Kidney (tissue), 13 donors: ENCODE measurements at regions not wholly inside any gene's neighbourhood (a gene's known extent, or its start where the extent isn't known, plus 50 kb on each side); places are given as distances from the start of the nearest gene placed in this dataset.
"Not testable (repeated sequence)": the region's sequence is repeated elsewhere in the genome, so short reads cannot be mapped to it uniquely, and the experiment has no call there.

Experiments
- DNase-seq, 5 donors: peaks; one replicate each; pipeline ENCODE4 v3.0.0-alpha.2; 2013 to 2020
- FAIRE-seq: peaks from 2 replicates; lab custom pipeline; 2012; peaks lifted over from hg19 to GRCh38; lab: Jason Lieb, UNC
- H3K27ac ChIP-seq, 2 donors: one replicate each; pipeline ENCODE4 v1.7.0; 2013; ENCODE audit warnings: low read depth in 2 of 2, low read length in 2 of 2, inconsistent platforms in 1 of 2
- H3K27me3 ChIP-seq: one replicate; pipeline ENCODE4 v1.7.1; 2013; ENCODE audit warnings: low read length, inconsistent platforms; ENCODE audit not compliant: control insufficient read depth, insufficient read depth
- H3K36me3 ChIP-seq, 3 donors: one replicate each; pipeline versions ENCODE4 v1.7.0 to v1.7.1; 2013; ENCODE audit warnings: low read length in 3 of 3, control low read depth in 1 of 3, inconsistent platforms in 1 of 3; ENCODE audit not compliant: insufficient read depth in 3 of 3, control insufficient read depth in 2 of 3
- H3K4me1 ChIP-seq, 3 donors: one replicate each; pipeline versions ENCODE4 v1.7.0 to v1.7.1; 2013; ENCODE audit warnings: low read length in 3 of 3, inconsistent platforms in 1 of 3, low read depth in 1 of 3; ENCODE audit not compliant: control insufficient read depth in 2 of 3, insufficient read depth in 2 of 3
- H3K4me3 ChIP-seq, 3 donors: one replicate each; pipeline versions ENCODE4 v1.7.0 to v1.8.1; 2013; ENCODE audit warnings: low read length in 3 of 3, control low read depth in 1 of 3, inconsistent platforms in 1 of 3
- H3K9ac ChIP-seq, 3 donors: one replicate each; pipeline versions ENCODE4 v1.7.0 to v1.7.1; 2013; ENCODE audit warnings: low read length in 3 of 3, control low read depth in 1 of 3, inconsistent platforms in 1 of 3
- H3K9me3 ChIP-seq, 3 donors: one replicate each; pipeline versions ENCODE4 v1.7.0 to v1.7.1; 2013; ENCODE audit warnings: low read length in 3 of 3, control low read depth in 1 of 3, inconsistent platforms in 1 of 3; ENCODE audit not compliant: control insufficient read depth in 2 of 3, insufficient read depth in 1 of 3
- intact Hi-C: fragments of 100-400 bp; cut with DNase I; formaldehyde crosslinking; loops from one replicate; pipeline ENCODE4 v1.11.1; 2022
- TF ChIP-seq, protein P1 (sequence below): IDR thresholded peaks from 3 replicates; pipeline ENCODE4 v1.5.1; 2012; ENCODE audit warnings: mild to moderate bottlenecking, moderate library complexity, borderline replicate concordance; ENCODE audit not compliant: insufficient read depth; ENCODE audit errors: extremely low read depth
- donor health status: control.
- donor health status: control.
- donor health status: control.
- donor health status: control.
- donor health status: control.
- donor health status: DM: yes; HTN: yes; CAD: no.
- donor health status: Normal renal cell carcinoma (clear cell type).

DNA sequence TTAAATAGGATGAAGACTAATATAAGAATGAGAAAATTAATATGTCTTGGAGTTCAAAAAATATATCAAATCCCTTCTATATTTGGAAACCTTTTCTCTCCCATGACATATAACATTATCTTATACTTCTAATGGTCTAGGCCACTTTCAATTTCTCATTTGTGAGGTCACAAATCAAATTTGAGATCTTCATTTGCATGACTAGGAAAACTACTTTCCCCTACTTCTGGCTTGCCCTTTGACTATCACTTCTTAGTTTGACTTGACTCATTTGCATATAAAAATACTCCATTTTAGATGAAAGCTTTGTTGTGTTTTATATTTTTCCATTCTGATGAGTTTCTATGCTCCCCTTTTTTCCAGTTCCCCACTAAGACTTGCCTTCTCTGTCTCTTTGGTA, 598.6 kb upstream of the TBL1XR1 start:
- H3K4me1 ChIP-seq, result peaks cover 0 to 6% (median 0%) of the 10 kb centered on the region in 3 donors
- no peaks in the 10 kb centered on the region for H3K9me3 ChIP-seq
- H3K4me3 ChIP-seq, result no peak overlapping the region
- no peak for FAIRE-seq
- TF ChIP-seq, protein P1, sequence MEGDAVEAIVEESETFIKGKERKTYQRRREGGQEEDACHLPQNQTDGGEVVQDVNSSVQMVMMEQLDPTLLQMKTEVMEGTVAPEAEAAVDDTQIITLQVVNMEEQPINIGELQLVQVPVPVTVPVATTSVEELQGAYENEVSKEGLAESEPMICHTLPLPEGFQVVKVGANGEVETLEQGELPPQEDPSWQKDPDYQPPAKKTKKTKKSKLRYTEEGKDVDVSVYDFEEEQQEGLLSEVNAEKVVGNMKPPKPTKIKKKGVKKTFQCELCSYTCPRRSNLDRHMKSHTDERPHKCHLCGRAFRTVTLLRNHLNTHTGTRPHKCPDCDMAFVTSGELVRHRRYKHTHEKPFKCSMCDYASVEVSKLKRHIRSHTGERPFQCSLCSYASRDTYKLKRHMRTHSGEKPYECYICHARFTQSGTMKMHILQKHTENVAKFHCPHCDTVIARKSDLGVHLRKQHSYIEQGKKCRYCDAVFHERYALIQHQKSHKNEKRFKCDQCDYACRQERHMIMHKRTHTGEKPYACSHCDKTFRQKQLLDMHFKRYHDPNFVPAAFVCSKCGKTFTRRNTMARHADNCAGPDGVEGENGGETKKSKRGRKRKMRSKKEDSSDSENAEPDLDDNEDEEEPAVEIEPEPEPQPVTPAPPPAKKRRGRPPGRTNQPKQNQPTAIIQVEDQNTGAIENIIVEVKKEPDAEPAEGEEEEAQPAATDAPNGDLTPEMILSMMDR, result no peak
- no peak overlapping the region for H3K9ac ChIP-seq
- intact Hi-C loops, result no loop called here
- no peak overlapping the region for H3K27ac ChIP-seq
- H3K27me3 ChIP-seq, result no peaks in the 10 kb centered on the region
- no peak for DNase-seq
- H3K36me3 ChIP-seq, result no peaks in the 10 kb centered on the region

DNA sequence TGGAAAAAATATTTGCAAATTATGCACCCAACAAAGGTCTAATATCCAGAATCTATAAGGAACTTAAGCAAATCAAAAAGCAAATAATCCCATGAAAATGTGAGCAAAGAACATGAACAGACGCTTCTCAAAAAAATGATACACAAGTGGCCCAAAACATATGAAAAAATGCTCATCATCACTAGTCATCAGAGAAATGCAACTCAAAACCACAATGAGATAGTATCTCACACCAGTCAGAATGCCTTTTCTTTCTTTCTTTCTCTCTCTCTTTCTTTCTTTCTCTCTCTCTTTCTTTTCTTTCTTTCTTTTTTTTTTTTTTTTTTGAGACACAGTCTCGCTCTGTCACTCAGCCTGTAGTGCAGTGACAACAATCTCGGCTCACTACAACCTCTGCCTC, 602.9 kb upstream of the TBL1XR1 start:
- H3K4me1 ChIP-seq, H3K36me3 ChIP-seq, H3K4me3 ChIP-seq, H3K27ac ChIP-seq, H3K27me3 ChIP-seq, DNase-seq, intact Hi-C loops, H3K9ac ChIP-seq, FAIRE-seq, H3K9me3 ChIP-seq: not testable (repeated sequence)

DNA sequence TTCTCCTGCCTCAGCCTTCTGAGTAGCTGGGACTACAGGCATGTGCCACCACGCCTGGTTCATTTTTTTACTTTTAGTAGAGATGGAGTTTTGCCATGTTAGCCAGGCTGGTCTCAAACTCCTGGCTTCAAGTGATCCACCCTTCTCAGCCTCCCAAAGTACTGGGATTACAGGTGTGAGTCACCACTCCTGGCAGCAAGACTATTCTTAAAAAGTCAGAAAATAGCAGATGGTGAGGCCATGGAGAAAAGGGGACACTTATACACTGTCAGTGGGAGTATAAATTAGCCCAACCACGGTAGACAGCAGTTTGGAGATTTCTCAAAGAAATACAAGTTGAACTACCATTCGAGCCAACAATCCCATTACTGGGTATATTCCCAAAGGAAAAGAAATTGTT, 603.3 kb upstream of the TBL1XR1 start:
- H3K9me3 ChIP-seq, result no peaks in the 10 kb centered on the region
- H3K27ac ChIP-seq, result no peak overlapping the region
- TF ChIP-seq, protein P1, result no peak
- FAIRE-seq (no peak), DNase-seq (no peak)
- H3K27me3 ChIP-seq, result no peaks in the 10 kb centered on the region
- H3K9ac ChIP-seq, result no peak overlapping the region
- intact Hi-C loops, result no loop called here
- peaks cover 0 to 6% (median 0%) of the 10 kb centered on the region in 3 donors for H3K4me1 ChIP-seq
- no peak overlapping the region for H3K4me3 ChIP-seq
- no peaks in the 10 kb centered on the region for H3K36me3 ChIP-seq

DNA sequence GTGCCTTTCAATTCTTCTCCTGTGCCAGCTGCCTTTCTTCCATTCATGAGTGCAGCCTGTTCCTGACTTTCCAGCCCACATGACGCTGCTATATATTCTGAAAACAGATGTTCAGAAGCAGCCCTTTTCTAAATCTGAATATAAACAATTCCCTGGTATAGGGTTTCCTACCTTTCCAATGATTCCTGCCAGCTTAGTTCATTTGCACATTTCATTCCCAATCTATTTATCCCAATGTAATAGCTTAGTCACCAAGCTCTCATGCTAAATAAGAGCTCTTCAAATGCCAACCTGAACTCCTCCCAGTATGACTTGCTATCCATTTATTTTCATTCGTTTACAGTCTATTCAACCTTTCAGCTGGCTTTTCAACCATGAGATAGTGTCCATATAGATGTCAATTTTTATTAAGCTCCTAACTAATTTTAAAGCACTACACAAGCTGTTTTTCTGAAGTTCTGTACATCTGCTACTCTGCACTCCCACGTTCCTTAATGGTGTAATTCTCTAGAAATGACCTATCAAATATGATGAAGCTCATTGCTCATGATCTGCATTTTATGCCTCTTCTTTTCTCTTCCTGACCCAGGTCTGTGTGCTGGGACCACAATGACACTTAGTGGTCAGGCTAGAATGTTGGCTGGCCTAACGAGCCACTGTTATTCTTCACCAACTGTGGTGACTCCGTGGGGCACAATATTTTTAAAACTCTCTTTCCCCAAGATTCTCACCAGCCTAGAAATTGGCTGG, 605.0 kb upstream of the TBL1XR1 start:
- H3K9me3 ChIP-seq, result no peaks in the 10 kb centered on the region
- no peaks in the 10 kb centered on the region for H3K36me3 ChIP-seq
- no peak overlapping the region for H3K27ac ChIP-seq
- no peak for FAIRE-seq
- H3K4me3 ChIP-seq, result no peak overlapping the region
- TF ChIP-seq, protein P1, result no peak
- no peaks in the 10 kb centered on the region for H3K27me3 ChIP-seq
- DNase-seq, result no peak
- no peaks in the 10 kb centered on the region for H3K4me1 ChIP-seq
- no peak overlapping the region for H3K9ac ChIP-seq
- intact Hi-C loops, result no loop called here
